Cardiac fibroblast (primary cell): ENCODE measurements at regions not wholly inside any gene's neighbourhood (a gene's known extent, or its start where the extent isn't known, plus 50 kb on each side); places are given as distances from the start of the nearest gene placed in this dataset.
A peak's percentile ranks its signal among the peaks of the same experiment; 100 is the strongest.

Source experiments
- DNase-seq, 2 donors: peaks; one replicate each; pipeline versions ENCODE4 v3.0.0 to v3.0.0-alpha.2; 2010; ENCODE audit warnings: low read depth in 2 of 2
- H3K4me3 ChIP-seq, 2 donors: replicated peaks in 1 of 2; 1 replicate in 1 of 2; 2 replicates in 1 of 2; pipeline ENCODE4 v1.5.1; 2011; ENCODE audit warnings: low read depth in 2 of 2, low read length in 2 of 2, mild to moderate bottlenecking in 2 of 2, moderate library complexity in 1 of 2
- CTCF ChIP-seq: IDR thresholded peaks from one replicate; pipeline ENCODE4 v1.5.1; 2011; ENCODE audit warnings: low read depth, mild to moderate bottlenecking, low read length, inconsistent platforms

GRCh38 chr2:51413726-51414125 is 381.8 kb upstream of the NRXN1 start:
- no peak for TF ChIP-seq CTCF
- peak in 1 of 2 donors; percentile 20 for DNase-seq
- no peak overlapping the region for H3K4me3 ChIP-seq

- peak in 1 of 2 donors; percentile 13 for DNase-seq
- no peak for TF ChIP-seq CTCF
- no peak overlapping the region for H3K4me3 ChIP-seq
Measured at GRCh38 chr2:51410331-51410730, 378.4 kb upstream of the NRXN1 start.

- H3K4me3 ChIP-seq: no peak overlapping the region
- no peak for DNase-seq
- TF ChIP-seq CTCF: no peak
Measured at GRCh38 chr2:51409920-51410319, 378.0 kb upstream of the NRXN1 start.

- TF ChIP-seq CTCF: no peak
- H3K4me3 ChIP-seq: no peak overlapping the region
- no peak for DNase-seq
Measured at GRCh38 chr2:51404226-51404625, 372.3 kb upstream of the NRXN1 start.

GRCh38 chr2:51401546-51401945 is 369.6 kb upstream of the NRXN1 start:
- no peak for DNase-seq
- no peak for TF ChIP-seq CTCF
- no peak overlapping the region for H3K4me3 ChIP-seq

- no peak overlapping the region for H3K4me3 ChIP-seq
- peak; percentile 3 to 60 for DNase-seq
- TF ChIP-seq CTCF: no peak
Measured at GRCh38 chr2:51387235-51387634, 355.3 kb upstream of the NRXN1 start.

GRCh38 chr2:51379997-51380396 is 348.1 kb upstream of the NRXN1 start:
- DNase-seq: no peak
- no peak overlapping the region for H3K4me3 ChIP-seq
- no peak for TF ChIP-seq CTCF
